ENCODE measurements at regions not wholly inside any gene's neighbourhood (a gene's known extent, or its start where the extent isn't known, plus 50 kb on each side); places are given as distances from the start of the nearest gene placed in this dataset.

DNA sequence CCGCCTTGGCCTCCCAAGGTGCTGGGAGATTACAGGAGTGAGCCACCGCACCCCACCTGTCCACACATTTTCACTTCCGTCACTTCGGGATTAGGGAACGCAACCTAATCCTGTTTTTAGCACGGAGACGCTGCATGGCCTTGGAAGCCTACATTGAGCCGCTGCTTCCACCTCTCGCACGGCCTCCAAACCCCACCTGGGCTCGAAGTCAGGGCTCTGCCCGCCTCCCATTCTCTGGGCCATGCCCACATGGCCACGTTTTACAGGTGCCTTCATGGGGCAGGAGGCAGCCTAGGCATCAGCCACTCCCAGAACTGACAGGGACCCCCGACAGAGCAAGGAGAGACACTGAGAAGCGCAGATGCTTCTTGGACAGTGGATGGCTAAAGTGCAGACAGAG, 100.6 kb downstream of the OAT start:
- Histone ChIP-seq H3K4me2 (no peak overlapping the region), H3F3A (ENCODE audit: low read depth) (no peaks in the 10 kb centered on the region), H2AFZ (replicated peaks) (no peak overlapping the region), H3K4me1 (no peaks in the 10 kb centered on the region), H3K79me2 (ENCODE audit: low read depth) (no peaks in the 10 kb centered on the region), H4K20me1 (ENCODE audit: low read depth) (no peaks in the 10 kb centered on the region), H3K36me3 (no peaks in the 10 kb centered on the region), H3K27ac (no peak overlapping the region), H3K9ac (no peak overlapping the region), H3K4me3 (no peak overlapping the region), H3K9me3 (ENCODE audit: low read depth) (no peaks in the 10 kb centered on the region), H3K27me3 (no peaks in the 10 kb centered on the region)
- Mint-ChIP-seq H3K27me3 (ENCODE audit: insufficient read depth, low read depth) (peaks cover 2% of the 10 kb centered on the region), H3K27ac (no peak overlapping the region), H3K36me3 (no peaks in the 10 kb centered on the region), H3K4me1 (peaks cover 5% of the 10 kb centered on the region), H3K9me3 (no peaks in the 10 kb centered on the region), H3K4me3 (no peak overlapping the region)
- DNase-seq (ENCODE audit: low spot score), result no peak
- TF ChIP-seq EZH2phosphoT487 (IDR thresholded peaks at IDR 0.05) (no peak), CTCF (IDR thresholded peaks at IDR 0.05) (no peak), EZH2 (IDR thresholded peaks at IDR 0.05) (no peak)

DNA sequence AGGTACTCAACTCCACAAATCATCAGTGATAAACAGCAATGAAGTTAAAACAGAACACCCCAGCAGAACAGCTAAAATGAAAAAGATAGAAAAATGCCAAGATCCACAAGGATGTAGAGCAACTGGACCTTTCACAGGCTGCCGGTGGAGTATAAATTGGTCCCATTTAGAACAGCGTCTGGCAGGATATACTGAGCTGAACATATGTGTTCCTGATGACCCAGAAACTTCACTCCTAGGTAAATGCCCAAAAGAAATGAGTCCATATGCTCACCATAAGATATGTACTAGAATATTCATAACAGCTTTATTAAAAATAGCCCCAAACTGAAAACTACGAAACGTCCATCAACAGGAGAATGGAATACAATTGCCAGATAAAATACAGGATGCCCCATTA, 102.4 kb downstream of the OAT start:
- Histone ChIP-seq H3K27ac (no peak overlapping the region), H3K27me3 (no peaks in the 10 kb centered on the region)
- H3K4me1 Mint-ChIP-seq, result peaks cover 2% of the 10 kb centered on the region

GRCh38 chr10:124315591-124316270, 103.0 kb downstream of the OAT start:
- TF ChIP-seq EZH2phosphoT487 (IDR thresholded peaks at IDR 0.05) (no peak), CTCF (IDR thresholded peaks at IDR 0.05) (no peak), EZH2 (IDR thresholded peaks at IDR 0.05) (no peak)
- no peak overlapping the region for H3K4me3 Mint-ChIP-seq
- no peak overlapping the region for H3K9ac ChIP-seq

More for the DNA sequence above, 102.4 kb downstream of the OAT start:
- Histone ChIP-seq H3F3A (ENCODE audit: low read depth) (no peaks in the 10 kb centered on the region), H3K79me2 (ENCODE audit: low read depth) (no peaks in the 10 kb centered on the region), H3K4me2 (no peak overlapping the region), H2AFZ (replicated peaks) (no peak overlapping the region), H3K4me1 (no peaks in the 10 kb centered on the region), H3K9me3 (ENCODE audit: low read depth) (no peaks in the 10 kb centered on the region), H3K9ac (no peak overlapping the region), H3K36me3 (no peaks in the 10 kb centered on the region), H4K20me1 (ENCODE audit: low read depth) (no peaks in the 10 kb centered on the region), H3K4me3 (no peak overlapping the region)
- no peak overlapping the region for H3K4me3 Mint-ChIP-seq
- peaks cover 2% of the 10 kb centered on the region for H3K27me3 Mint-ChIP-seq (ENCODE audit: insufficient read depth, low read depth)
- H3K36me3 Mint-ChIP-seq, result no peaks in the 10 kb centered on the region
- no peaks in the 10 kb centered on the region for H3K9me3 Mint-ChIP-seq
- TF ChIP-seq CTCF (IDR thresholded peaks at IDR 0.05) (no peak), EZH2phosphoT487 (IDR thresholded peaks at IDR 0.05) (no peak), EZH2 (IDR thresholded peaks at IDR 0.05) (no peak)
- H3K27ac Mint-ChIP-seq, result no peak overlapping the region
- no peak for DNase-seq (ENCODE audit: low spot score)

More at GRCh38 chr10:124315591-124316270, 103.0 kb downstream of the OAT start:
- Histone ChIP-seq H3K27ac (no peak overlapping the region), H2AFZ (replicated peaks) (no peak overlapping the region), H4K20me1 (ENCODE audit: low read depth) (no peaks in the 10 kb centered on the region), H3K4me1 (no peaks in the 10 kb centered on the region), H3K4me3 (no peak overlapping the region), H3K9me3 (ENCODE audit: low read depth) (no peaks in the 10 kb centered on the region), H3F3A (ENCODE audit: low read depth) (no peaks in the 10 kb centered on the region), H3K27me3 (no peaks in the 10 kb centered on the region), H3K36me3 (no peaks in the 10 kb centered on the region), H3K4me2 (no peak overlapping the region), H3K79me2 (ENCODE audit: low read depth) (no peaks in the 10 kb centered on the region)
- Mint-ChIP-seq H3K36me3 (no peaks in the 10 kb centered on the region), H3K27ac (no peak overlapping the region), H3K4me1 (peaks cover 2% of the 10 kb centered on the region), H3K27me3 (ENCODE audit: insufficient read depth, low read depth) (peaks cover 2% of the 10 kb centered on the region), H3K9me3 (no peaks in the 10 kb centered on the region)
- no peak for DNase-seq (ENCODE audit: low spot score)
